Prostate gland (tissue), 2 donors: ENCODE measurements at regions not wholly inside any gene's neighbourhood (a gene's known extent, or its start where the extent isn't known, plus 50 kb on each side); places are given as distances from the start of the nearest gene placed in this dataset.

Experiments used
- DNase-seq: peaks from one replicate; pipeline ENCODE4 v3.0.0-alpha.2; 2019; ENCODE audit warnings: low spot score
- H3K27ac ChIP-seq, 2 donors: fragments of 200-600 bp; sonication (generic); 2 replicates each; pipeline ENCODE4 v1.5.1; 2017 to 2019
- H3K27me3 ChIP-seq: fragments of 200-600 bp; sonication (generic); replicated peaks from 2 replicates; pipeline ENCODE4 v1.5.1; 2019; ENCODE audit not compliant: insufficient read depth
- H3K36me3 ChIP-seq, 2 donors: fragments of 200-600 bp; sonication (generic); 1 replicate in 1 of 2; 2 replicates in 1 of 2; pipeline versions ENCODE4 v1.5.1 to v1.8.1; 2017 to 2019
- H3K4me1 ChIP-seq: fragments of 200-600 bp; sonication (generic); replicated peaks from 2 replicates; pipeline ENCODE4 v1.5.1; 2019
- H3K4me3 ChIP-seq, 2 donors: fragments of 200-600 bp; sonication (generic); 2 replicates each; pipeline ENCODE4 v1.5.1; 2017 to 2019
- H3K9me3 ChIP-seq: fragments of 200-600 bp; sonication (generic); 2 replicates; pipeline ENCODE4 v1.5.1; 2017
- POLR2A ChIP-seq: fragments of 450-650 bp; IDR thresholded peaks from one replicate; pipeline ENCODE4 v1.6.1; 2016; ENCODE audit warnings: antibody characterized with exemption, mild to moderate bottlenecking
- POLR2AphosphoS5 ChIP-seq: sonication (generic); formaldehyde crosslinking; IDR thresholded peaks from one replicate; pipeline ENCODE4 v1.6.1; 2017; ENCODE audit warnings: antibody characterized with exemption
- WGBS: methylation state at CpG from one replicate; pipeline ENCODE4 v1.1.5; 2018; 5-methylcytosine and 5-hydroxymethylcytosine counted together
- intact Hi-C: fragments of 100-400 bp; cut with DNase I; formaldehyde crosslinking; loops from one replicate; pipeline ENCODE4 v1.14.2; 2022
- TF ChIP-seq, protein P1 (sequence below), 4 experiments: fragments of 200-600 bp in 2 of 4; fragments of 450-650 bp in 2 of 4; sonication (generic) in 2 of 4; IDR thresholded peaks; 1 replicate in 3 of 4; 2 replicates in 1 of 4; pipeline ENCODE4 v1.5.1; 2016 to 2019; ENCODE audit warnings: antibody characterized with exemption in 4 of 4, mild to moderate bottlenecking in 2 of 4, moderate library complexity in 2 of 4

DNA sequence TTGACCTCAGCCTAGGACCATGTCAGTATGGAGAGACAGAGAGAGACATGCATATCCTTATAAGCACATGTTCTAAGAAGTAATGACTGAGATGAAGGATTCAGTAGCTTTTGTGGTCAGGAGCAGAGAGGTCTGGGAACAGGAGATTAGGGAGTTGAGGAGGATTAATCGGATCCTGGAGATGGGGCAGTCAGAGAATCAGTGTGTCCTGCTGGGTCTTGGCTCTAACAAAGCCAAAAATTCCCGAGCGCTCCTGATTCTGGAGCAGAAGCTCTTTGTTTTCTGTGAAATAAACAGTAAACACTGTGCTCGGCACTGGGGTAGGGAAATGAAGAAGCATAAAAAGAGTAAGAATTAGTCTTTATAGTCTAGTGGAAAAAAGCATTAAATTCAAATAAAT is 520.0 kb upstream of the CLINT1 start:
- no peak for DNase-seq
- Histone ChIP-seq H3K36me3 (no peaks in the 10 kb centered on the region), H3K4me1 (no peaks in the 10 kb centered on the region), H3K4me3 (no peak overlapping the region), H3K9me3 (no peaks in the 10 kb centered on the region), H3K27ac (no peak overlapping the region), H3K27me3 (no peaks in the 10 kb centered on the region)
- TF ChIP-seq, protein P1, sequence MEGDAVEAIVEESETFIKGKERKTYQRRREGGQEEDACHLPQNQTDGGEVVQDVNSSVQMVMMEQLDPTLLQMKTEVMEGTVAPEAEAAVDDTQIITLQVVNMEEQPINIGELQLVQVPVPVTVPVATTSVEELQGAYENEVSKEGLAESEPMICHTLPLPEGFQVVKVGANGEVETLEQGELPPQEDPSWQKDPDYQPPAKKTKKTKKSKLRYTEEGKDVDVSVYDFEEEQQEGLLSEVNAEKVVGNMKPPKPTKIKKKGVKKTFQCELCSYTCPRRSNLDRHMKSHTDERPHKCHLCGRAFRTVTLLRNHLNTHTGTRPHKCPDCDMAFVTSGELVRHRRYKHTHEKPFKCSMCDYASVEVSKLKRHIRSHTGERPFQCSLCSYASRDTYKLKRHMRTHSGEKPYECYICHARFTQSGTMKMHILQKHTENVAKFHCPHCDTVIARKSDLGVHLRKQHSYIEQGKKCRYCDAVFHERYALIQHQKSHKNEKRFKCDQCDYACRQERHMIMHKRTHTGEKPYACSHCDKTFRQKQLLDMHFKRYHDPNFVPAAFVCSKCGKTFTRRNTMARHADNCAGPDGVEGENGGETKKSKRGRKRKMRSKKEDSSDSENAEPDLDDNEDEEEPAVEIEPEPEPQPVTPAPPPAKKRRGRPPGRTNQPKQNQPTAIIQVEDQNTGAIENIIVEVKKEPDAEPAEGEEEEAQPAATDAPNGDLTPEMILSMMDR (IDR thresholded peaks at IDR 0.05): no peak
- TF ChIP-seq POLR2A (no peak), POLR2AphosphoS5 (no peak)
- intact Hi-C loops: no loop called here
- 69% methylated on average over 4 of the region's 4 CpGs for WGBS

DNA sequence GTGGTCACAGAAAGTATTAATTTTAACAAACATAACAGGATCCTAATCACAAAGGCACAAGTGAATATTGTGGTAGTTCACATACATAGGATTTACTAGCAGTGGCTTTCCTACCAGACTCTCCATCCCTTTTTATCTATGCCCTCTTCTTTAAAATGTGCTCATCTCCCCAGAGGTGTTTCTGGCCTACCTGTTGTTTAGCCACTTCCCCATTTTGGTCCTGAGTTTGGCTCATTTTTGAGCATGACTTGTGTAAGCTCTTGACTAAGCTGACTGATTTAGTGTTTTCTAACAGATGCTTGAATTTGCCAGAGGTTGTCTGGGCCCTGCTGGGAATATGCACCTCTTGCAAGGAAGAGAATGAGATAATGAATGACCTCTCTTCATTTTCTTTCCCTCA is 517.7 kb upstream of the CLINT1 start:
- H3K4me1 ChIP-seq: no peaks in the 10 kb centered on the region
- no peaks in the 10 kb centered on the region for H3K9me3 ChIP-seq
- H3K4me3 ChIP-seq: no peak overlapping the region
- no peaks in the 10 kb centered on the region for H3K27me3 ChIP-seq
- no peaks in the 10 kb centered on the region for H3K36me3 ChIP-seq
- TF ChIP-seq, protein P1 (IDR thresholded peaks at IDR 0.05): no peak
- TF ChIP-seq POLR2AphosphoS5: no peak
- TF ChIP-seq POLR2A: no peak
- intact Hi-C loops: no loop called here
- no peak overlapping the region for H3K27ac ChIP-seq
- no peak for DNase-seq

DNA sequence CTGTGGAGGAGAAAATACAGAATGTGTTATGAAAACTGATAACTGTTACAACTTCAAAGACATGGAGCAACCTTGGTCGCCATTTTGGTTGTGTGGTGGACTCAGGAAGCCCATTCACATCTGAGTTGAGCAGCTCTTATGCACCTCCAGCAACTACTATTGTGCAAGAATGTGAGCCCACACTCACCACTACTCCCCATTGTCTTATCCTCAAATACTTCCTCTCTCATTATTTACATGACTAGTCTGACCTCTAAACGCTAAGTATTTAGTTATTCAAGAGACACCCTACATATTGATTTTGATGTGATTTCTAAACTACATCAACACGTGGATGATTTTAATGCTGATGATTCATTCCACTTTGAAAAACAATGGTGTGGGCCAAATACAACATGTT is 516.6 kb upstream of the CLINT1 start:
- Histone ChIP-seq H3K9me3 (no peaks in the 10 kb centered on the region), H3K4me1 (no peaks in the 10 kb centered on the region), H3K4me3 (no peak overlapping the region), H3K27ac (no peak overlapping the region), H3K27me3 (no peaks in the 10 kb centered on the region), H3K36me3 (no peaks in the 10 kb centered on the region)
- TF ChIP-seq POLR2AphosphoS5: no peak
- no peak for TF ChIP-seq POLR2A
- TF ChIP-seq, protein P1 (IDR thresholded peaks at IDR 0.05): no peak
- DNase-seq: no peak
- intact Hi-C loops: no loop called here
- WGBS: 71% methylated on average over 3 of the region's 3 CpGs

DNA sequence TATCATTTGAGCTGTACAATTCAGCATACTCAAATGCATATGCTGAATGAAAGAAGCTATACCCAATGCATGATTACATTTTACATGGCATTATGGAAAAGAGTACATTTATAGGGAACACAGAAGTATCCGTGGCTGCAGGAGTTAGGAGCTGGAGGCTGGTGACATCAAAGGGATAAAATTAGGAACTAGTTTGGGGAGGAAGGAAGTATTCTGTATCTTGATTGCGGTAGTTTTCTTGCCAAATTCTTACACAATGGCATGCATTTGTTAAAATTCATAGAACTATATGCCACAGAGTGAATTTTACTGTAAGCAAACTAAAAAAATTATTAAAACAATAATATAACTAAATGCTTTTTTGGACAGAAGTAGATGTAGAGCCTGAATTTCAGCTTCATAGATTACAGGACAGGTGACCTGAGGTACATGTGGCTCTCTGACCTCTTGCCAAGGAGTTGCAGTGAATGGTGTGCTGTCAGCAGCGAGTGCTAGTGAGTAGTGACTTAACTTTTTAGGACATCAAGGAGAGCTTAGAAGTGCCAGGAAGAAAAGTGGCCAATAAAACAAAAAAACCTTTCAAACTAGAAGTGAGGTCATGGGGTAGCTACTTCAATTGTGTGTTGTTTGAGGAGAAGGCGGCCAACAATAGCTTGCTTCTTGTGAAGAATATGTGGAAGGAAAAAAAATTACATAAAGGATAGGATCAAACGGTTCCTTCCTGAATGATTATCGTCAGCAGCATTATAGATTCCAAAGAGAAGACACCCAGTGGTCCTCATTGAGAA is 514.9 kb upstream of the CLINT1 start:
- no peak overlapping the region for H3K27ac ChIP-seq
- intact Hi-C loops: no loop called here
- no peak overlapping the region for H3K4me3 ChIP-seq
- no peaks in the 10 kb centered on the region for H3K36me3 ChIP-seq
- no peaks in the 10 kb centered on the region for H3K9me3 ChIP-seq
- 34% methylated on average over 6 of the region's 6 CpGs for WGBS
- DNase-seq: no peak
- H3K4me1 ChIP-seq: no peaks in the 10 kb centered on the region
- TF ChIP-seq, protein P1 (IDR thresholded peaks at IDR 0.05): no peak
- no peak for TF ChIP-seq POLR2A
- TF ChIP-seq POLR2AphosphoS5: no peak
- no peaks in the 10 kb centered on the region for H3K27me3 ChIP-seq

DNA sequence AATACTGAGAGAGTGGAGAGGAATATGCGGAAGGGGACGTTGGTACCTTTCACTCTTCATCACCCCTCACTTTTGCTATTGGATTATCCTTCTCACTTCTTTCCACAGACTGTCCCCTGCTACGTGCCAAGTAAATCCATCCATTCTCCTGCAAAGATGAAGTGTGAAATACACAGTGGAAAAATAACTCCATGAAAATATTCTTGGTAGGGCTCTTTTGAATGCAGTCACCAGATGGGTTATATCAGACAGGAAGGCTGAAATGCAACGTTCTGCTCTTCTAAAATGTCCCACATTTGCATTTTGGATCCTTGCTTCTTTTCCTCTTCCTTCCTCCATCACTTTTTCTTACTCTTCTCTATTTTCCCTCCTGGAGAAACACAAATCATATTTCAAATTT is 510.3 kb upstream of the CLINT1 start:
- no peaks in the 10 kb centered on the region for H3K9me3 ChIP-seq
- no peaks in the 10 kb centered on the region for H3K36me3 ChIP-seq
- intact Hi-C loops: no loop called here
- DNase-seq: no peak
- no peaks in the 10 kb centered on the region for H3K27me3 ChIP-seq
- TF ChIP-seq POLR2A (no peak), POLR2AphosphoS5 (no peak)
- TF ChIP-seq, protein P1 (IDR thresholded peaks at IDR 0.05): no peak
- WGBS: 68% methylated on average over 4 of the region's 4 CpGs
- no peaks in the 10 kb centered on the region for H3K4me1 ChIP-seq
- no peak overlapping the region for H3K4me3 ChIP-seq
- H3K27ac ChIP-seq: no peak overlapping the region
